H9 (cell line): ENCODE measurements at regions not wholly inside any gene's neighbourhood (a gene's known extent, or its start where the extent isn't known, plus 50 kb on each side); places are given as distances from the start of the nearest gene placed in this dataset.

Experiments
- DNase-seq: peaks from one replicate; pipeline ENCODE4 v3.0.0-alpha.2; 2017
- H2AFZ ChIP-seq: one replicate; pipeline ENCODE4 v1.6.1; 2013; ENCODE audit warnings: mild to moderate bottlenecking, low read length, control low read depth, moderate library complexity
- H2AK5ac ChIP-seq: 2 replicates; pipeline ENCODE4 v1.6.1; 2013; ENCODE audit warnings: low read length, control low read depth, mixed read lengths; ENCODE audit not compliant: insufficient read length
- H2BK120ac ChIP-seq: one replicate; pipeline ENCODE4 v1.6.1; 2013; ENCODE audit warnings: low read depth, mild to moderate bottlenecking, low read length, control low read depth, inconsistent platforms; ENCODE audit not compliant: poor library complexity, severe bottlenecking
- H2BK12ac ChIP-seq: 2 replicates; pipeline ENCODE4 v1.6.1; 2013; ENCODE audit warnings: low read length, control low read depth, mixed read lengths, low read depth; ENCODE audit not compliant: insufficient read length
- H2BK15ac ChIP-seq: 2 replicates; pipeline ENCODE4 v1.6.1; 2013; ENCODE audit warnings: low read depth, low read length, control low read depth
- H2BK20ac ChIP-seq: one replicate; pipeline ENCODE4 v1.6.1; 2013; ENCODE audit warnings: low read depth, mild to moderate bottlenecking, low read length, control low read depth, inconsistent platforms; ENCODE audit not compliant: poor library complexity, severe bottlenecking
- H2BK5ac ChIP-seq: 2 replicates; pipeline ENCODE4 v1.6.1; 2013; ENCODE audit warnings: low read length, control low read depth, mixed read lengths; ENCODE audit not compliant: insufficient read length
- H3K14ac ChIP-seq: 2 replicates; pipeline ENCODE4 v1.6.1; 2013; ENCODE audit warnings: low read length, control low read depth; ENCODE audit not compliant: insufficient read depth
- H3K18ac ChIP-seq: 2 replicates; pipeline ENCODE4 v1.6.1; 2013; ENCODE audit warnings: low read depth, mild to moderate bottlenecking, mixed read lengths, low read length, control low read depth; ENCODE audit not compliant: insufficient read length
- H3K23ac ChIP-seq: 2 replicates; pipeline ENCODE4 v1.6.1; 2013; ENCODE audit warnings: low read length, control low read depth, mixed read lengths, low read depth; ENCODE audit not compliant: insufficient read length
- H3K23me2 ChIP-seq: 2 replicates; pipeline ENCODE4 v1.6.1; 2013; ENCODE audit warnings: low read depth, mild to moderate bottlenecking, mixed read lengths, low read length, control low read depth; ENCODE audit not compliant: insufficient read length, poor library complexity, severe bottlenecking
- H3K27ac ChIP-seq: 2 replicates; pipeline ENCODE4 v1.5.1; 2013; ENCODE audit warnings: low read length, control low read depth, mixed read lengths, low read depth; ENCODE audit not compliant: insufficient read length
- H3K27me3 ChIP-seq: 2 replicates; pipeline ENCODE4 v1.6.1; 2013; ENCODE audit warnings: low read length, control low read depth, inconsistent platforms; ENCODE audit not compliant: insufficient read depth
- H3K4ac ChIP-seq: 2 replicates; pipeline ENCODE4 v1.6.1; 2013; ENCODE audit warnings: low read depth, mild to moderate bottlenecking, control low read depth, inconsistent platforms, low read length, moderate library complexity
- H3K4me1 ChIP-seq: 2 replicates; pipeline ENCODE4 v1.6.1; 2013; ENCODE audit warnings: low read length, control low read depth, inconsistent platforms; ENCODE audit not compliant: insufficient read depth
- H3K4me2 ChIP-seq: 2 replicates; pipeline ENCODE4 v1.6.1; 2013; ENCODE audit warnings: low read length, control low read depth, mixed read lengths; ENCODE audit not compliant: insufficient read length, insufficient read depth
- H3K56ac ChIP-seq: 2 replicates; pipeline ENCODE4 v1.6.1; 2013; ENCODE audit warnings: low read depth, mild to moderate bottlenecking, mixed read lengths, low read length, control low read depth; ENCODE audit not compliant: insufficient read length
- H3K79me1 ChIP-seq: 2 replicates; pipeline ENCODE4 v1.6.1; 2013; ENCODE audit warnings: low read depth, mild to moderate bottlenecking, moderate library complexity, low read length, control low read depth, inconsistent platforms; ENCODE audit not compliant: insufficient read depth, poor library complexity, severe bottlenecking
- H3K79me2 ChIP-seq: 2 replicates; pipeline ENCODE4 v1.6.1; 2013; ENCODE audit warnings: low read length, control low read depth, inconsistent platforms; ENCODE audit not compliant: insufficient read depth
- H3K9ac ChIP-seq: 2 replicates; pipeline ENCODE4 v1.6.1; 2013; ENCODE audit warnings: low read length, control low read depth, mixed read lengths; ENCODE audit not compliant: insufficient read length; ENCODE audit errors: extremely low read depth
- H3K9me3 ChIP-seq: one replicate; pipeline ENCODE4 v1.6.1; 2013; ENCODE audit warnings: low read depth, low read length, inconsistent platforms; ENCODE audit not compliant: control insufficient read depth
- H3T11ph ChIP-seq: one replicate; pipeline ENCODE4 v1.6.1; 2013; ENCODE audit warnings: mild to moderate bottlenecking, low read length, control low read depth, inconsistent platforms
- H4K20me1 ChIP-seq: one replicate; pipeline ENCODE4 v1.6.1; 2013; ENCODE audit not compliant: control insufficient read depth, insufficient read length, insufficient read depth
- H4K5ac ChIP-seq: 2 replicates; pipeline ENCODE4 v1.6.1; 2013; ENCODE audit warnings: low read depth, mild to moderate bottlenecking, mixed read lengths, low read length, control low read depth; ENCODE audit not compliant: insufficient read length
- H4K8ac ChIP-seq: replicated peaks from 2 replicates; pipeline ENCODE4 v1.6.1; 2013; ENCODE audit warnings: low read length, control low read depth, mixed read lengths, low read depth; ENCODE audit not compliant: insufficient read length
- H4K91ac ChIP-seq: 2 replicates; pipeline ENCODE4 v1.6.1; 2013; ENCODE audit warnings: low read depth, mild to moderate bottlenecking, moderate library complexity, mixed read lengths, low read length, control low read depth; ENCODE audit not compliant: insufficient read length
- H3K27ac Mint-ChIP-seq, 3 experiments: 2 replicates in 2 of 3; 3 replicates in 1 of 3; pipeline ENCODE4 v1.8.0; 2020 to 2021; ENCODE audit warnings: mixed read lengths in 3 of 3, mild to moderate bottlenecking in 1 of 3, moderate library complexity in 1 of 3
- H3K27me3 Mint-ChIP-seq: 2 replicates; pipeline ENCODE4 v1.8.0; 2021; ENCODE audit warnings: low read depth, mild to moderate bottlenecking, moderate library complexity, mixed read lengths
- H3K36me3 Mint-ChIP-seq, 3 experiments: 2 replicates in 2 of 3; 3 replicates in 1 of 3; pipeline ENCODE4 v1.8.0; 2020 to 2021; ENCODE audit warnings: low read depth in 3 of 3, mixed read lengths in 3 of 3; ENCODE audit not compliant: insufficient read depth in 1 of 3
- H3K4me1 Mint-ChIP-seq, 2 experiments: 2 replicates each; pipeline ENCODE4 v1.8.0; 2020; ENCODE audit warnings: mixed read lengths in 2 of 2
- H3K4me3 Mint-ChIP-seq, 2 experiments: 2 replicates in 1 of 2; 3 replicates in 1 of 2; pipeline ENCODE4 v1.8.0; 2020 to 2021; ENCODE audit warnings: mild to moderate bottlenecking in 2 of 2, mixed read lengths in 2 of 2, moderate library complexity in 1 of 2
- H3K9me3 Mint-ChIP-seq, 2 experiments: 2 replicates in 1 of 2; 3 replicates in 1 of 2; pipeline ENCODE4 v1.8.0; 2020; ENCODE audit warnings: mild to moderate bottlenecking in 2 of 2, mixed read lengths in 2 of 2, moderate library complexity in 1 of 2
- TF ChIP-seq, protein P1 (sequence below): fragments of 200-600 bp; sonication (generic); conservative IDR thresholded peaks from 3 replicates; pipeline ENCODE4 v1.8.0; 2021; ENCODE audit warnings: antibody characterized with exemption, mild to moderate bottlenecking

DNA sequence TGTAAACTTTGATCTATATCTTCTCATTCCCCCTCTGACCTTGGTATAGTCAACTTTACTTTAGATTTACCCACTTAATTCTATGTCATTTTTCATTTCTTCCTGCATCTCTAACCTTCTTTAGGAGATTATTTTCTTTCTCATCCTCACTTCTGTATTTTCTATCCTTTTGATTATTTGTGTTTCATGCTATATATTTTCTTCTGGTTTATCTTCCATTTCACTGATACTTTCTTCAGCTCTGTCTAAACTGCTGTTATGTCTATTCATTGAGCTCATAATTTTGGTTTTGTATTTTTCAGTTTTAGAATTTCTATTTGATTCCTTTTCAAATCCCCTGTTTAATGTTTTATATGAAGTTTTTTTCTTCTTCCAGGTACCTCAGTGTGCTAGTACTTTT lies 171.1 kb upstream of the LYZL1 start:
- peaks cover 3 to 5% of the 10 kb centered on the region in 2 experiments for H3K4me1 Mint-ChIP-seq
- peaks cover 36 to 37% of the 10 kb centered on the region in 2 experiments for H3K9me3 Mint-ChIP-seq
- no peak overlapping the region for H3K4ac ChIP-seq
- H4K91ac ChIP-seq: no peak overlapping the region
- H4K8ac ChIP-seq: no peak overlapping the region
- H3K14ac ChIP-seq: no peak overlapping the region
- no peaks in the 10 kb centered on the region for H3K23me2 ChIP-seq
- no peak overlapping the region for H2BK12ac ChIP-seq
- no peak overlapping the region for H3K4me2 ChIP-seq
- TF ChIP-seq, protein P1, sequence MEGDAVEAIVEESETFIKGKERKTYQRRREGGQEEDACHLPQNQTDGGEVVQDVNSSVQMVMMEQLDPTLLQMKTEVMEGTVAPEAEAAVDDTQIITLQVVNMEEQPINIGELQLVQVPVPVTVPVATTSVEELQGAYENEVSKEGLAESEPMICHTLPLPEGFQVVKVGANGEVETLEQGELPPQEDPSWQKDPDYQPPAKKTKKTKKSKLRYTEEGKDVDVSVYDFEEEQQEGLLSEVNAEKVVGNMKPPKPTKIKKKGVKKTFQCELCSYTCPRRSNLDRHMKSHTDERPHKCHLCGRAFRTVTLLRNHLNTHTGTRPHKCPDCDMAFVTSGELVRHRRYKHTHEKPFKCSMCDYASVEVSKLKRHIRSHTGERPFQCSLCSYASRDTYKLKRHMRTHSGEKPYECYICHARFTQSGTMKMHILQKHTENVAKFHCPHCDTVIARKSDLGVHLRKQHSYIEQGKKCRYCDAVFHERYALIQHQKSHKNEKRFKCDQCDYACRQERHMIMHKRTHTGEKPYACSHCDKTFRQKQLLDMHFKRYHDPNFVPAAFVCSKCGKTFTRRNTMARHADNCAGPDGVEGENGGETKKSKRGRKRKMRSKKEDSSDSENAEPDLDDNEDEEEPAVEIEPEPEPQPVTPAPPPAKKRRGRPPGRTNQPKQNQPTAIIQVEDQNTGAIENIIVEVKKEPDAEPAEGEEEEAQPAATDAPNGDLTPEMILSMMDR: no peak
- H3K23ac ChIP-seq: no peak overlapping the region
- H3K36me3 Mint-ChIP-seq: peaks cover 5 to 32% (median 9%) of the 10 kb centered on the region in 3 experiments
- DNase-seq: no peak
- no peak overlapping the region for H3T11ph ChIP-seq
- H3K79me1 ChIP-seq: no peaks in the 10 kb centered on the region
- no peaks in the 10 kb centered on the region for H3K27me3 Mint-ChIP-seq
- no peak overlapping the region for H3K27ac ChIP-seq
- H2BK5ac ChIP-seq: no peak overlapping the region
- no peaks in the 10 kb centered on the region for H3K9me3 ChIP-seq
- H3K27me3 ChIP-seq: no peaks in the 10 kb centered on the region
- H3K27ac Mint-ChIP-seq: no peak overlapping the region
- H3K4me1 ChIP-seq: no peaks in the 10 kb centered on the region; the same call in 1 of the 2 replicates
- H3K79me2 ChIP-seq: no peaks in the 10 kb centered on the region
- H2AK5ac ChIP-seq: no peak overlapping the region
- H2BK120ac ChIP-seq: no peak overlapping the region
- H2AFZ ChIP-seq: no peak overlapping the region
- H2BK20ac ChIP-seq: no peak overlapping the region
- no peak overlapping the region for H3K9ac ChIP-seq
- H4K5ac ChIP-seq: no peak overlapping the region
- no peak overlapping the region for H3K18ac ChIP-seq
- no peaks in the 10 kb centered on the region for H4K20me1 ChIP-seq
- H3K4me3 Mint-ChIP-seq: no peak overlapping the region
- no peak overlapping the region for H3K56ac ChIP-seq
- H2BK15ac ChIP-seq: no peak overlapping the region
